Adipocyte (in vitro differentiated cells): ENCODE measurements at regions not wholly inside any gene's neighbourhood (a gene's known extent, or its start where the extent isn't known, plus 50 kb on each side); places are given as distances from the start of the nearest gene placed in this dataset.
"Not testable (repeated sequence)": the region's sequence is repeated elsewhere in the genome, so short reads cannot be mapped to it uniquely, and the experiment has no call there.

Source experiments
- DNase-seq: peaks from one replicate; pipeline ENCODE4 v3.0.0-alpha.2; 2015; ENCODE audit warnings: low read depth
- H3K27me3 ChIP-seq: replicated peaks from 2 replicates; pipeline ENCODE4 v1.7.0; 2013; ENCODE audit warnings: mild to moderate bottlenecking, low read length, moderate library complexity; ENCODE audit not compliant: control insufficient read depth, insufficient read depth
- H3K36me3 ChIP-seq: 2 replicates; pipeline ENCODE4 v1.7.0; 2013; ENCODE audit warnings: low read length, mild to moderate bottlenecking, moderate library complexity; ENCODE audit not compliant: control insufficient read depth, insufficient read depth, severe bottlenecking
- H3K4me1 ChIP-seq: 2 replicates; pipeline ENCODE4 v1.7.0; 2013; ENCODE audit warnings: mild to moderate bottlenecking, low read length, moderate library complexity; ENCODE audit not compliant: control insufficient read depth, insufficient read depth
- H3K4me3 ChIP-seq: 2 replicates; pipeline ENCODE4 v1.7.0; 2013; ENCODE audit warnings: mild to moderate bottlenecking, low read length, moderate library complexity
- H3K9ac ChIP-seq: 2 replicates; pipeline ENCODE4 v1.7.0; 2013; ENCODE audit warnings: mild to moderate bottlenecking, low read length, moderate library complexity
- H3K9me3 ChIP-seq: 2 replicates; pipeline ENCODE4 v1.7.0; 2013; ENCODE audit warnings: mild to moderate bottlenecking, low read length, moderate library complexity; ENCODE audit not compliant: control insufficient read depth

GRCh38 chr11:90722552-90723190, 499.8 kb upstream of the CHORDC1 start:
- DNase-seq: no peak
- Histone ChIP-seq H3K27me3 (no peaks in the 10 kb centered on the region), H3K4me1 (no peaks in the 10 kb centered on the region), H3K9me3 (no peaks in the 10 kb centered on the region), H3K4me3 (no peak overlapping the region), H3K36me3 (no peaks in the 10 kb centered on the region), H3K9ac (no peak overlapping the region)

GRCh38 chr11:90717522-90717921, 494.7 kb upstream of the CHORDC1 start:
- DNase-seq: no peak
- H3K9ac ChIP-seq: no peak overlapping the region
- H3K36me3 ChIP-seq: no peaks in the 10 kb centered on the region
- no peak overlapping the region for H3K4me3 ChIP-seq
- H3K9me3 ChIP-seq: peaks cover 21% of the 10 kb centered on the region
- no peaks in the 10 kb centered on the region for H3K27me3 ChIP-seq
- no peaks in the 10 kb centered on the region for H3K4me1 ChIP-seq

- no peaks in the 10 kb centered on the region for H3K9me3 ChIP-seq
- no peaks in the 10 kb centered on the region for H3K4me1 ChIP-seq
- no peaks in the 10 kb centered on the region for H3K27me3 ChIP-seq
- no peak overlapping the region for H3K4me3 ChIP-seq
- DNase-seq: no peak
- H3K36me3 ChIP-seq: no peaks in the 10 kb centered on the region
- H3K9ac ChIP-seq: no peak overlapping the region
Observed at GRCh38 chr11:90705661-90706060, 482.8 kb upstream of the CHORDC1 start.

GRCh38 chr11:90704510-90704909, 481.7 kb upstream of the CHORDC1 start:
- no peak overlapping the region for H3K9ac ChIP-seq
- H3K4me3 ChIP-seq: no peak overlapping the region

GRCh38 chr11:90701716-90702115, 478.9 kb upstream of the CHORDC1 start:
- Histone ChIP-seq H3K9me3 (no peaks in the 10 kb centered on the region), H3K36me3 (no peaks in the 10 kb centered on the region), H3K9ac (no peak overlapping the region), H3K4me3 (no peak overlapping the region), H3K4me1 (no peaks in the 10 kb centered on the region), H3K27me3 (no peaks in the 10 kb centered on the region)
- DNase-seq: no peak

More at GRCh38 chr11:90704510-90704909, 481.7 kb upstream of the CHORDC1 start:
- no peaks in the 10 kb centered on the region for H3K27me3 ChIP-seq
- no peaks in the 10 kb centered on the region for H3K4me1 ChIP-seq
- no peaks in the 10 kb centered on the region for H3K9me3 ChIP-seq
- no peak for DNase-seq
- H3K36me3 ChIP-seq: no peaks in the 10 kb centered on the region

DNA sequence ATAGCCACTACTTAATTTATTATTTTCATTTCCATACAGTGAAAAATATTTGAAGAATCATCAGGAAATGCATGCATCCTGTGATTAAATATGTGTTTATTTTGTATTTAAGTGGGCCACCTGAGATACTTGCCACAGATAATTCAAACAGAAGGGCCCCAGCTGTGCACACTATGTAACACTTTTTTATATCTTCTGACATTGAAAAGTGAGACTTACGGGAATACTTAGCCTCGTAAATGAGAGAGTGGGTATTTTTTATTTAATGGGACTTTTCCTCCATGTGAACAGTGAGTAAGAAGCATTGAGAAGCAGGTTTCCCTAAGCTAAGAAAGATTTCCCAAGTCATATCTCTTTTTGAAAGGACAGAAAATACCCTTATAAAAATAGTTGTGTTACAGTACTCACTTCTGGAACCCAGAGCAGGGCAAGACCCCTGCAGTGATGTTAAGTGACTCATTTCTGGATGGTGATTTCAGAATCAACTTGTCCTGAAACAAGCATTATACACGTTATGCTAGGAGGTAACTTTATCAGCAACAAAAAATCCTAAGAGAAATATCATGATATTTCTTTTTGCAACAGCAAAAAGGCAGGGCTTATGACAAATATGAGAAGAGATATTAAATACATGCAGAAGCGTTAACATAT, 478.1 kb upstream of the CHORDC1 start:
- H3K27me3 ChIP-seq: no peaks in the 10 kb centered on the region
- H3K4me3 ChIP-seq: no peak overlapping the region
- no peaks in the 10 kb centered on the region for H3K36me3 ChIP-seq
- no peak overlapping the region for H3K9ac ChIP-seq
- H3K4me1 ChIP-seq: no peaks in the 10 kb centered on the region
- DNase-seq: no peak
- H3K9me3 ChIP-seq: no peaks in the 10 kb centered on the region

DNA sequence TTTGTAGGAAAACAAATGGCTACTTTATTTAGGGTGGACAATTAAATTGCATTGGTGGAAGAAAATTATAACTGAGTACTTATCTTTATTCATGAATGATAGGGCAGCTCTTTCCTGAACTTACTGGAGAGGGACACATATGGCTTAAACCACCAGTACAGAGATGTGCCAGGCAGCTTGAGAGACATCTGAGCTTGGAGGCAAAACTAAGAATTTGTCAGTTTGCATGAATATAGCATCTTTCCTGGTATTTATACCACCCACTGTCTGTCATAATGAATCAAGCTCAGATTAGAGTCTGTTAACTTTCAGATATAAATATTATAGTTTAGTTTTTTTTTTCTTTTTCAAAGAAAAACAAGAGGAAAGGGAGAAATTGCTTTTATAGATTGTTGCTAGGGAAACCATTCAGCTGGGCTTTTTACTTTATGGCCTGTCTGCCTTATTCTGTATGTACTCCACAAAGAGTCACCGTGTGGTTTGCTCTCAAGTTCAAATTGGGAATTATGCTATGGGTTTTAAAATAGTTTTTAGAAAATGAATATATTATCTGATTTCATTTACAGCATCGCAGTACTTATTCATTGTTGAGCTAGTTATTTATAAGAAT, 477.0 kb upstream of the CHORDC1 start:
- Histone ChIP-seq H3K36me3 (no peaks in the 10 kb centered on the region), H3K4me1 (no peaks in the 10 kb centered on the region), H3K9me3 (no peaks in the 10 kb centered on the region), H3K27me3 (no peaks in the 10 kb centered on the region), H3K4me3 (no peak overlapping the region), H3K9ac (no peak overlapping the region)
- DNase-seq: no peak

DNA sequence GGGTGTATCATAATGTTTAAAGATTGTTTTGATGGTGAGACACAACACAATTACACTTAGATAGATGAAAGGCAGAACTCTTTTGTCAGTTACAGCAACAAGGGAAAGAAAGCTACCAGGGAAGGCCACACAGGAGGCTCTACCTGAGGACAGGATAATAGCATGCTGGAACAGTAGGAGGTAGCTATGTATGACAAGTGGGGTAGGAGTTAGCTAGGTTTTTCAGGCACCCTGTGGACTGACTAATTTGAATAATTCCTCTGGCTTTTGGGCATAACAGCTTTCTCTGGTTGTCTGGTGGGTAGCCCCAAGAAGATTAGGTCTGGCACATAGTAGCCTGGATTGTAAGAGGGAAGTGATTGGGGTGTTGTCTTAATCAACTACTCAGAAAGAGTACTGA, 475.4 kb upstream of the CHORDC1 start:
- no peaks in the 10 kb centered on the region for H3K36me3 ChIP-seq
- no peak overlapping the region for H3K9ac ChIP-seq
- no peak overlapping the region for H3K4me3 ChIP-seq
- no peaks in the 10 kb centered on the region for H3K9me3 ChIP-seq
- no peak for DNase-seq
- no peaks in the 10 kb centered on the region for H3K4me1 ChIP-seq
- H3K27me3 ChIP-seq: no peaks in the 10 kb centered on the region

DNA sequence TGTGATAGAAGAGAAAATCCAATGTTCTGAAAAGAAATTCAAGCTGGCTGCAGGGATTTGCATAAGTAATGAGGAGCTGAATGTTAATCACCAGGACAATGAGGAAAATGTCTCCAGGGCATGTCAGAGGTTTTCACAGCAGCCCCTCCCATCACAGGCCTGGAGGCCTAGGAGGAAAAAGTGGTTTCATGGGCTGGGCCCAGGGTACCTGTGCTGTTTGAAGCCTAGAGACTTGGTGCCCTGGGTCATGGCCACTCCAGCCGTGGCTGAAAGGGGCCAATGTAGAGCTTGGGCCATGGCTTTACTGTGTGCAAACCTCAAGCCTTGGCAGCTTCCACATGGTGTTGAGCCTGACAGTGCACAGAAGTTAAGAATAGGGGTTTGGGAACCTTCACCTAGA, 452.6 kb upstream of the CHORDC1 start:
- H3K36me3 ChIP-seq, H3K27me3 ChIP-seq, H3K9me3 ChIP-seq, DNase-seq, H3K9ac ChIP-seq, H3K4me1 ChIP-seq, H3K4me3 ChIP-seq: not testable (repeated sequence)

DNA sequence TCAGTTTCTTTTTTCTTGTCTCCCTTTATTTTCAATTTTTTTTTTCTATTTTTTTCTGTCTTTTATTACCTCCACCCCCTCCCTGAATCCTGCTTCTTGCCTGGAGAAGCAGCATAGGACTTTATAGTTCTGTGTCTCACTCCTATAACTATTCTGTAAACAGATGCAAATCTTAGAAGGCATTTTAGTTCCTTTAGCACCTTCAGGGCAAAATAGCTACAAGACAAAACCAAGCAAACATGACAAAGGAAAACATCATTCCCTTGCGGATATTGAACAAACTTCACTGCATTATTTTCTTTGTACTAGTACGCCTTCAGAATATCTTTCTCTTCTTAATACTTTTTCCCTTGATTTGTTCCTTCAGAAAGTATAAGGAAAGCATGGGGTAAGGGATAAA, 446.2 kb upstream of the CHORDC1 start:
- Histone ChIP-seq H3K9me3 (no peaks in the 10 kb centered on the region), H3K4me3 (no peak overlapping the region), H3K9ac (no peak overlapping the region), H3K4me1 (no peaks in the 10 kb centered on the region), H3K27me3 (no peaks in the 10 kb centered on the region), H3K36me3 (no peaks in the 10 kb centered on the region)
- DNase-seq: no peak

DNA sequence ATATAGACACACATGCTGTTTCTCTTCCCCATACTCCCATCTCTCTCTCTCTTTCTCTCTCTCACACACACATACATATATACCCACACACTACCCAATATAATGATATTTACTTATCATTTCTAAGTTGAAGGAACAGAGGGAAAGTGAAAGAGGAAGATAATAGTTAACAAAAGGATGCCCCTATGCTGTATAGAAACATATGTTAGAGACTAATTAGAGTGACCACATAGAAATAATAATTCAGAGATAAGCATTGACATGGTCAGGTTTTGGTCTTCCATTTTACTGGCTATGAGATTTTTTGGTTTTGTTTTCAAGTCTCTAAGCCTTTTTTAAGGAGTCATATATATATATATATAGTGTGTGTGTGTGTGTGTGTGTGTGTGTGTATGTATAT, 445.7 kb upstream of the CHORDC1 start:
- DNase-seq: no peak
- H3K4me1 ChIP-seq: no peaks in the 10 kb centered on the region

More for the DNA sequence above, 445.7 kb upstream of the CHORDC1 start:
- no peaks in the 10 kb centered on the region for H3K27me3 ChIP-seq
- no peak overlapping the region for H3K4me3 ChIP-seq
- H3K9ac ChIP-seq: no peak overlapping the region
- no peaks in the 10 kb centered on the region for H3K9me3 ChIP-seq
- H3K36me3 ChIP-seq: no peaks in the 10 kb centered on the region
